Peyer's patch (tissue), 4 donors: ENCODE measurements at regions not wholly inside any gene's neighbourhood (a gene's known extent, or its start where the extent isn't known, plus 50 kb on each side); places are given as distances from the start of the nearest gene placed in this dataset.
A peak's percentile ranks its signal among the peaks of the same experiment; 100 is the strongest.

ENCODE experiments used
- DNase-seq, 3 donors: peaks; one replicate each; pipeline ENCODE4 v3.0.0-alpha.2; 2017 to 2019
- H3K27ac ChIP-seq, 4 donors: fragments of 200-600 bp; sonication (generic); one replicate each; pipeline ENCODE4 v1.5.1; 2016 to 2019
- H3K27me3 ChIP-seq, 2 donors: fragments of 200-600 bp; sonication (generic); one replicate each; pipeline ENCODE4 v1.5.1; 2019
- H3K36me3 ChIP-seq, 3 donors: fragments of 200-600 bp; sonication (generic); one replicate each; pipeline ENCODE4 v1.5.1; 2016 to 2019
- H3K4me1 ChIP-seq, 4 donors: fragments of 200-600 bp; sonication (generic); one replicate each; pipeline ENCODE4 v1.5.1; 2016 to 2019
- H3K4me3 ChIP-seq, 4 donors: fragments of 200-600 bp; sonication (generic); 1 replicate in 3 of 4; 2 replicates in 1 of 4; pipeline ENCODE4 v1.5.1; 2016 to 2019; ENCODE audit warnings: mild to moderate bottlenecking in 1 of 4
- H3K9me3 ChIP-seq, 4 donors: fragments of 200-600 bp; sonication (generic); one replicate each; pipeline ENCODE4 v1.5.1; 2016 to 2019; ENCODE audit warnings: mild to moderate bottlenecking in 1 of 4
- CTCF ChIP-seq, 6 experiments: fragments of 450-650 bp in 4 of 6; fragments of 200-600 bp in 2 of 6; sonication (generic) in 1 of 6; IDR thresholded peaks; one replicate each; pipeline ENCODE4 v1.5.1; 2017 to 2019; ENCODE audit warnings: antibody characterized with exemption in 6 of 6, mild to moderate bottlenecking in 3 of 6, moderate library complexity in 1 of 6
- POLR2A ChIP-seq, 2 donors: fragments of 450-650 bp; IDR thresholded peaks; one replicate each; pipeline ENCODE4 v1.5.1; 2017; ENCODE audit warnings: antibody characterized with exemption in 2 of 2, mild to moderate bottlenecking in 2 of 2, moderate library complexity in 2 of 2

- Histone ChIP-seq H3K36me3 (no peaks in the 10 kb centered on the region), H3K27me3 (no peaks in the 10 kb centered on the region), H3K4me1 (no peaks in the 10 kb centered on the region), H3K4me3 (no peak overlapping the region), H3K9me3 (no peaks in the 10 kb centered on the region), H3K27ac (no peak overlapping the region)
- DNase-seq, result no peak
- TF ChIP-seq POLR2A (IDR thresholded peaks at IDR 0.05), result no peak
- no peak for TF ChIP-seq CTCF (IDR thresholded peaks at IDR 0.05)
Observed at GRCh38 chr2:163207693-163208370, 369.3 kb upstream of the KCNH7 start.

- Histone ChIP-seq H3K36me3 (no peaks in the 10 kb centered on the region), H3K27ac (no peak overlapping the region), H3K9me3 (no peaks in the 10 kb centered on the region), H3K4me1 (no peaks in the 10 kb centered on the region), H3K27me3 (no peaks in the 10 kb centered on the region), H3K4me3 (no peak overlapping the region)
- no peak for DNase-seq
- TF ChIP-seq POLR2A (IDR thresholded peaks at IDR 0.05), result no peak
Observed at GRCh38 chr2:163205589-163206254, 367.2 kb upstream of the KCNH7 start.

- Histone ChIP-seq H3K36me3 (no peaks in the 10 kb centered on the region), H3K27me3 (no peaks in the 10 kb centered on the region), H3K9me3 (no peaks in the 10 kb centered on the region), H3K4me1 (no peaks in the 10 kb centered on the region), H3K4me3 (no peak overlapping the region), H3K27ac (no peak overlapping the region)
- TF ChIP-seq POLR2A (IDR thresholded peaks at IDR 0.05) (no peak), CTCF (IDR thresholded peaks at IDR 0.05) (no peak)
- DNase-seq, result no peak
Observed at GRCh38 chr2:163200741-163201140, 362.2 kb upstream of the KCNH7 start.

- no peak overlapping the region for H3K4me3 ChIP-seq
- no peaks in the 10 kb centered on the region for H3K4me1 ChIP-seq
- no peak overlapping the region for H3K27ac ChIP-seq
- no peaks in the 10 kb centered on the region for H3K27me3 ChIP-seq
- H3K9me3 ChIP-seq, result no peaks in the 10 kb centered on the region
- TF ChIP-seq CTCF (IDR thresholded peaks at IDR 0.05), result no peak
- TF ChIP-seq POLR2A (IDR thresholded peaks at IDR 0.05), result no peak
- H3K36me3 ChIP-seq, result no peaks in the 10 kb centered on the region
- DNase-seq, result no peak
Observed at GRCh38 chr2:163198972-163199371, 360.4 kb upstream of the KCNH7 start.

GRCh38 chr2:163198007-163198406 lies 359.4 kb upstream of the KCNH7 start:
- Histone ChIP-seq H3K27me3 (no peaks in the 10 kb centered on the region), H3K9me3 (no peaks in the 10 kb centered on the region), H3K27ac (no peak overlapping the region), H3K4me1 (no peaks in the 10 kb centered on the region), H3K36me3 (no peaks in the 10 kb centered on the region), H3K4me3 (no peak overlapping the region)
- DNase-seq, result no peak
- TF ChIP-seq CTCF (IDR thresholded peaks at IDR 0.05) (no peak), POLR2A (IDR thresholded peaks at IDR 0.05) (no peak)

- TF ChIP-seq POLR2A (IDR thresholded peaks at IDR 0.05) (no peak), CTCF (IDR thresholded peaks at IDR 0.05) (peak in 2 of 6 experiments; percentile 34 to 42)
- no peak overlapping the region for H3K27ac ChIP-seq
- H3K9me3 ChIP-seq, result no peaks in the 10 kb centered on the region
- no peaks in the 10 kb centered on the region for H3K4me1 ChIP-seq
- no peaks in the 10 kb centered on the region for H3K27me3 ChIP-seq
- no peaks in the 10 kb centered on the region for H3K36me3 ChIP-seq
- peak in 1 of 3 donors; percentile 46 for DNase-seq
- H3K4me3 ChIP-seq, result no peak overlapping the region
Observed at GRCh38 chr2:163191372-163191771, 352.8 kb upstream of the KCNH7 start.
